Activated gamma-delta T cell treated with anti-CD3 and anti-CD28 coated beads, Interleukin-2, amount 50 U/mL, for 16 hours (primary cell): ENCODE measurements at regions not wholly inside any gene's neighbourhood (a gene's known extent, or its start where the extent isn't known, plus 50 kb on each side); places are given as distances from the start of the nearest gene placed in this dataset.

Experiments used
- DNase-seq: peaks from one replicate; pipeline ENCODE4 v3.0.0-alpha.2; 2020; ENCODE audit warnings: low read depth

DNA sequence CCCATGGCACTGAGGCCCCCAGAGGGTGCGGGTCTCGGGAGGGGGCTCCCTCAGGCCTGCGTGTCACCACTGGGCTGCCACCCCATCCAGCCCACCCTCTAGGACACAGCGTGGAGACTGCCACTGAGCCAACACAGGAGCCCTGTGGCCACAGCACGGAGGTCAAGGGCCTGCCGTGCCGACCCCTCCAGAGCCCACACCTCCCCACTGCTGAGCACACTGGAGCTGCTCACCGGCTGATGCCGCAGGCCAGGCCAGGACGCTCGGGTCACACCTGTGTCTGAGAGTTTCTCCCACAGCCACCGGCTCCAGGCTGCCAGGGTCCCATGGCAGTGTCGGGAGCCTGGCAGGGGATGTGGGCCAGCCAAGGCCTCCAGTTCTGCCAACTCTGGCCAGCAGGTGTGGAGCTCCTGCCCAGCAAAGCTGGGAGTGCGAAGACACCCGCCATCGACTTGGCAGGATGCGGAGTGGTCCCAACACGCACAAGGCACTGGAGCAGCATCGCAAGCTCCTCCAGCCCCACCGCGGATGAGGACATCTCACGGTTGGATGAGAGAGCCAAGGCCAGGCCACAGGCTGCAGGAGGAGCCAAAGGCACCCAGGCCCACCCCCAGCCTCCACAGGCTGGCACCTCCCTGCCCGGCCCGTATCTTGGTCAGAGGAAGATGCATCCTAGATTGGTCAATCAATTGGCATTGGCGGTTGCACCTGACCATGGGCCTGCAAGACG, 187.1 kb downstream of the BRD1 start:
- DNase-seq = no peak

DNA sequence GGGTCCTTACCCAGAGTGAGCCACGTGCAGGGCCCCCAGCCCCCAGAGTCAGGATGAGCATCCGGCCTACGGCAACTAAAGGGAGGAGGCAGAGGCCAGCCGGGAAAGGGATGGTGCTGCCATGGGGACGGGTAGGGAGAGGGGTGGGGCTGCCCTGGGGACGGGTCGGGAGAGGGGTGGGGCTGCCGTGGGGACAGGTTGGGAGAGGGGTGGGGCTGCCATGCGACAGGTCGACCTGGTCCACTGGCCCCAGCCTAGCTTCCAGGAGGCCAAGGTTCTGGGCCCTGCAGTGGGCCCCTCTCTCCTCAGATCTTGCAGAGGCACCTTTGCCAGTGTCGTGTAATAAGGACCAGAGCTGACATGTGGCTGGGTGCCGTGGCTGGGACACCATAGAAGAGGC, 187.7 kb downstream of the BRD1 start:
- DNase-seq = no peak

GRCh38 chr22:49638788-49639187, 188.9 kb downstream of the BRD1 start:
- no peak for DNase-seq

DNA sequence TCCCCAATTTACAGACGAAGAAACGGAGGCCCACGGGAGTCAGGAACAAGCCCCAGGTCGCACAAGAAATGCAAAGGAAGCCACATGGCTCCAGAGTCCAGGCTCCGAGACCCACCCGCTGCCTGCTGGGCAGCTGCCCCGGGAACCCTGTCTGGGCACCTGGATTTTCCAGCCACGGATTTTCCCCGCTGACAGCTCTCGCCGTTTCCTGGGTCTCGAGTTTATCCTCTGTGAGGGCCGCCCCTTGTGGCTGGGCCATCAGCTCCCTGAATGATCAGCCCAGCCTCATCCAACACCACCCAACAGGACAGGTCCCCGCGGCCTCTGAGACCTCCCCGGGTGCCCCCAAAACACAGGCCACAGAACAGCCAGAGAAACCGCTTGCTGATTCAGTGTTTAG, 189.7 kb downstream of the BRD1 start:
- DNase-seq = no peak

- no peak for DNase-seq
These were observed 190.4 kb downstream of the BRD1 start for GRCh38 chr22:49637255-49637760.

DNA sequence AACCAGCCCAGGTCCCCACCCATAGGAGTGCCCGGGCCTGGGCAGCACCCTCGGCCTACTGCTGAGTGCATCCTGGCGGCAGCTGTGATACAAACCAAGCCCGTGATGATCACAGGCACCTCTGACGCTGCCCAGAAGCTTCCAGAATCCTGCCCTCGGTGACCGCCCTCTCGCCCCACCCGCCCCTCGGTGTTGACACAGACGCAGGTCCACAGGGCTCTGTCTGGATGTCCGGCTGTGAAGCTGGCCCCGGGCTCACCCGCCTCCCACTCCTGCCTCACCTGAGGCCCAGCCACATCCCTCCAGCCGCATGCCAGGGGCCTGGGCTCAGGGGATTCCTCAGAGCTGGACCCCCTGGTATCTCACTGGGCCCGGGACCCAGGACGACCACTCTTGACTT, 191.0 kb downstream of the BRD1 start:
- DNase-seq = no peak

DNA sequence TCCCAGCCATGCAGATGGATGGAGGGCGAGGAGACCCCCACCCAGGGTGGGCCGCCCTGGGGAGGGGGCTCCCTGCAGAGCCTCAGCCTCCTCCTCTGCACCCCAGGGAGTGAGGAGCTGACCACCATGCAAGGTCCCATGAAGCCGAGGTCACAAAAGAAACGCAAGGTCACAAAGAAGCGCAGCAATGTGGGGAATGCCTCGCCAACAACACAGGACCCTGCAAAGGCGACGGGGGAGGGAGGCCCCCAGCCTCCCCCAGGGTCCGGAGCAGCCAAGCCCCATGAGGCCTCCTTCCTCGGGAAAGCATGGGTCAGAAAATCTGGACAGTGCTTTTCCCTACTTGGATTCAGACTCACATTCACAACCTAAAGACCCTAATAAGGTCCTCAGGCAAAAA, 191.5 kb downstream of the BRD1 start:
- no peak for DNase-seq

DNA sequence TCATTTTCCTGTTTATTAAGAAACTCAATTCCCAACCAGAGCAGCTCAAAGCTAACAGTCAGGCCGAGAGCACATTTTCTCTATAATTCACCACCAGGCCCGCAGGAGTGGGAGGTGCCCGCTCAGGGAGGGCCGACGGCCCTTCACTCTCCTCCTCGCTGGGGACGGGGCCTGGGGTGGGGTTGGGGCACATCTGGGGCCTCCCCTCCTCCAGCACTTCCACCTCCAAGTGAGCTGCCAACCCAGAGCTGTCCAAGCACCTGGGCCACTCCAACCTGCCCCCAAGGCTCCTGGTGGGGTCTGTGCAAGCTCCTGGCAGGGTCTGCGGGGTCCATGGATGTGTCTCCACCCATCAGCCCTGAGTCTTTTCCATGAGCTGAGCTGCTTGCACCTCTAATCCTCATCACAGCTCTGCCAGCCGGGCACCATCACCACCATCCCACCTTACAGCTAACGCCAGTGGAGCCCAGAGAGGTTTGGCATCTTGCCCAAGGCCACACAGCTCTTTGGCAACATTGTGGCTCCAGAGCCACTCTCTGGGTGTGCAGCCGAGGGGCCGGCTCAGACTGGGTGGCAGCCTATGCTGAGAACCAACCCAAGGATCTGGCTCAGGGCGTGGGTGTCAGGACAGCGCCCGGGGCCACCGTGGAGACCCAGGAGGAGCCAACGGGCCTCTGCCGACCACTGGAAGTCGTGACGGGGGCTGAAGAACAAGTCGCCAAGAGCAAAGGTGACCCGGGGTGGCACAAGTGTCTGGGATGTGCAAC, 193.5 kb downstream of the BRD1 start:
- DNase-seq = no peak

DNA sequence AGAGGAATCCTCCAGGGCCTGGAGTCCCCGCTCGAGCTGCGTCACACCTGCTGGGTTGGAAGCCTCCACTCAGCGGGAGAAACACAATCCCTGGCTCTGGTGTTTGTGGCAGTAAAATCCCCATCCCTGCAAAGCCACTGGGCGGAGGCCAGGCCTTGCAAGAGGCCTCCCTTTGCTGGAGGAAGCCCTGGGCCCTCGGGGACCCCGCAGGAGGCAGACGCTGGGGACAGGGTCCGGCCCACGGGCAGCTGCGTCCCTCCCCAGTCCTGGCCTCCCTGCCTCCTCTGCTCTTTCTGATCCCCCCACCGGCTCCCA, 194.7 kb downstream of the BRD1 start:
- no peak for DNase-seq

- no peak for DNase-seq
These were observed 195.3 kb downstream of the BRD1 start for GRCh38 chr22:49632199-49633009.

DNA sequence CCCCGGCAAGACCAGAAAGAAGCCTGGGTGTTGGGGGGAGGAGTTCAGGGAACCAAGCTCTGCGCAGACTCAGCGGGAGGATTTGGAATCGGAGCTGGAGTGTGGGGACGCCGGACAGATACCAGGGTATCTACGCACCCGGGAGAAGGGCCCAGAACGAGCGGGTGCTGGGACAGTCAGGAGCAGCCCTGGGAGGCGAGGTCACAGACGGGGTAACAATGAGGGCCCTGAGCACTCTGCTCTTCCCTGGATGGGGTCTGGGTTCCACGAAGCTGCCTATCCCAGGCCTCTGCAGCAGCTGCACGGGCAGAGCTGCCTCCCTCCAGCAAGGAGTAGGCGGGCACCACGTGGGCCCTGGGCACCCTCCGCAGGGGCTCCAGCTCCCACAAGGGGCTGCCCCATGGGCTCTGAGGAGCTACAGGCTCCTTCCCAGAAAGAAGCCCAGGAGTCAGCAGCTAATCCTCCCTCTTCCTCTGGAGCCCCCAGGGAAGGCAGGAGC, 197.2 kb downstream of the BRD1 start:
- DNase-seq = no peak

DNA sequence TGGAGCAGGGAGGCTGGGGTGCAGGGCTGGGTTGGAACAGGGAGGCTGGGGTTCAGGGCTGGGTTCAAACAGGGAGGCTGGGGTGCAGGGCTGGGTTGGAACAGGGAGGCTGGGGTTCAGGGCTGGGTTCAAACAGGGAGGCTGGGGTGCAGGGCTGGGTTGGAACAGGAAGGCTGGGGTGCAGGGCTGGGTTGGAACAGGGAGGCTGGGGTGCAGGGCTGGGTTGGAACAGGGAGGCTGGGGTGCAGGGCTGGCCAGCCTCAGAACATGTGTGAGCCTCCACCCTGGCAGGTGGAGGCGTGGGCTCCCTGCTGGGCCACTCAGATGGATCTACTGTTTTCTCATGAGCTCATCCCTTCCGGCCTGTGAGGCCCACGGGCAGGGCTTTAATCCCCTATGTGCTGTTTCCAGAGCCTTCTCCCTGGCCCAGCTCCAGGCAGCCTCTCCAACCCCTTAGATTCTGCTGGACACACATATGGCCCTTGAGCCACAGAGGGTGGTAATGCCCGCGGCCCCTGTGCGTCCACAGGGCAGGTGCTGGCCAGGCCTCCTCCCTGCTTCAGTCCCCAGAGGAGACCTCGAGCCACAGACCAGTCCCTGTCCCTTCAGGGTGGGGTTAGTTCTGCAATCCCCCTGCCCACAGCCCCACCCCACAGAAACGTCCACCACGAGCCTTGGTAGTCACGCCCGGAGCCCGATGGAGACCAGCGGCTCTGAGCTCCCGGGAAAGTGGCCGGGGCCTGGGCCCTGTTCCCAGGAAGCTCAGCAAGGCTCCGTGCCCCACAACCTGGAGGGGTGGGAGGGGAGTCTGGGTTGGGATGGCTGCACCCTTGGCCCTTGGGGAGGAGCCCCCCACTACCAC, 197.9 kb downstream of the BRD1 start:
- no peak for DNase-seq

DNA sequence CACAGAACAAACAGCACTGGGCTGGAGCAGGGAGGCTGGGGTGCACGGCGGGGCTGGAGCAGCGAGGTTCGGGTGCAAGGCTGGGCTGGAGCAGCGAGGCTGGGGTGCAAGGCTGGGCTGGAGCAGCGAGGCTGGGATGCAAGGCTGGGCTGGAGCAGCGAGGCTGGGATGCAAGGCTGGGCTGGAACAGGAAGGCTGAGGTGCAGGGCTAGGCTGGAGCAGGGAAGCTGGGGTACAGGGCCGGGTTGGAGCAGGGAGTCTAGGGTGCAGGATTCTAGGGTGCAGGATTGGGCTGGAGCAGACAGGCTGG, 198.5 kb downstream of the BRD1 start:
- DNase-seq = no peak

- DNase-seq = no peak
These were observed 199.0 kb downstream of the BRD1 start for GRCh38 chr22:49628391-49629260.

GRCh38 chr22:49627217-49628181, 200.2 kb downstream of the BRD1 start:
- DNase-seq = no peak

- no peak for DNase-seq
These were observed 201.1 kb downstream of the BRD1 start for GRCh38 chr22:49626361-49627216.

DNA sequence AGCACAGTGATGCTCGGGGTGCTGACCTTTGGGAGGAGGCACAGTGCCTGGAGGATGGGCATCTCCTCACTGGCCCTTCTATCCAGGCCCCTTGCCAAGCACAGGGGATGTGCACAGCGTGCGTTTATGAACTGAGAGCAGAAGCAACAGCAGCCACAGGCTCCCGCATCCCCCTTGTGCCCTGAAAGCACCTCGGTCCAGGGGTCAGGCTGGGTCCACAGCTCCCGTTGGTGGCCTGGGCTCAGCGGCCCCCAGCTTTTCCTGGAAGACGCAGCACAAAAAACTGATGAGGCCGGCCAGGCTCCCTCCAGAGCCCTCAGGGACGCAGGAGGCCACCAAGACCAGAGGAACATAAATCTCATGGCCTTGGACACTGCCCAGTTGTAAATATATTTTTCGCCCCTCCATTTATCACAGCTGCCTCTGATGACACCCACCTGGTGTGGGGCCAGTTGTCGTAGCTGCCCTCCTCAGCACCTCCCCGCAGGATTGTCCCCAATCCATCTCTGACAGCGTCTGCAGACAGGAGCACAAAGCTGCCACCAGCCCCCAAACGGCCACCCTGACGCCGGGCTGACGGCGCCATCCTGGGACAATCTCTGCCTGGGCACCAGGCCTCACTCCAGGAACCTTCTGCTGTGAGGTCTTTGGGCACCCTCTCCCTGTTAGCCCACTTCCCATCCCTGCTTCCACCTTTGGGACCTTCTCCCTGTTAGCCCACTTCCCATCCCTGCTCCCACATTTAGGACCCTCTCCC, 203.1 kb downstream of the BRD1 start:
- no peak for DNase-seq

GRCh38 chr22:49623715-49624114, 204.0 kb downstream of the BRD1 start:
- DNase-seq = no peak
